ENCODE measurements at regions not wholly inside any gene's neighbourhood (a gene's known extent, or its start where the extent isn't known, plus 50 kb on each side); places are given as distances from the start of the nearest gene placed in this dataset.

- TF ChIP-seq CTCF (IDR thresholded peaks at IDR 0.05) (no peak), POLR2A (IDR thresholded peaks at IDR 0.05) (no peak)
Measured at GRCh38 chr17:79522414-79522813, 88.4 kb downstream of the RBFOX3 start.
